PFSK-1 (cell line): ENCODE measurements at regions not wholly inside any gene's neighbourhood (a gene's known extent, or its start where the extent isn't known, plus 50 kb on each side); places are given as distances from the start of the nearest gene placed in this dataset.

Experiments
- POLR2AphosphoS5 ChIP-seq: IDR thresholded peaks from 2 replicates; pipeline ENCODE4 v1.6.1; 2012; ENCODE audit warnings: low read depth, mild to moderate bottlenecking, control low read depth, low read length, moderate library complexity
- TF ChIP-seq, protein P1 (sequence below), 2 experiments: IDR thresholded peaks; 2 replicates each; pipeline versions ENCODE4 v1.6.1 to v1.8.0; 2011 to 2012; ENCODE audit warnings: low read depth in 2 of 2, low read length in 2 of 2, control low read depth in 1 of 2, inconsistent platforms in 1 of 2, mild to moderate bottlenecking in 1 of 2, moderate library complexity in 1 of 2; ENCODE audit not compliant: insufficient read depth in 1 of 2

DNA sequence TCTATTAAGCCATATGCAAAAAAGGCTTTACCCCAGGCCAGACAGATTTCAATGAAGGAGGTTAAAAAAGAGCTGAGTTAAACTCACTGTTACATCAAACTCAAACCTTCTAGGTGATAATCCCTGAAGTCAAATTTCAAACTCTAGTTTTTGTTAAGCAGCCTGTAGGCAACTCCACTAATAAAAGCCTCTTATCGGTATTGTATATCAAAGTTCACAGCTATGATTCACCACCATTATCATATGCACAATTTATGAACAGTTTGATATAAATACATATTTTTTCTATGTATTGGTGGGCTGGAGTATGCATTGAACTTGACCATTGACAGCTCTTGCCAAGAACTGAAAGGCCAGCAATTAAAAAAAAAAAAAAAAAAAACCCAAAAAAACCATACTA lies 308.2 kb downstream of the BTBD3 start:
- TF ChIP-seq POLR2AphosphoS5 = no peak
- TF ChIP-seq, protein P1, sequence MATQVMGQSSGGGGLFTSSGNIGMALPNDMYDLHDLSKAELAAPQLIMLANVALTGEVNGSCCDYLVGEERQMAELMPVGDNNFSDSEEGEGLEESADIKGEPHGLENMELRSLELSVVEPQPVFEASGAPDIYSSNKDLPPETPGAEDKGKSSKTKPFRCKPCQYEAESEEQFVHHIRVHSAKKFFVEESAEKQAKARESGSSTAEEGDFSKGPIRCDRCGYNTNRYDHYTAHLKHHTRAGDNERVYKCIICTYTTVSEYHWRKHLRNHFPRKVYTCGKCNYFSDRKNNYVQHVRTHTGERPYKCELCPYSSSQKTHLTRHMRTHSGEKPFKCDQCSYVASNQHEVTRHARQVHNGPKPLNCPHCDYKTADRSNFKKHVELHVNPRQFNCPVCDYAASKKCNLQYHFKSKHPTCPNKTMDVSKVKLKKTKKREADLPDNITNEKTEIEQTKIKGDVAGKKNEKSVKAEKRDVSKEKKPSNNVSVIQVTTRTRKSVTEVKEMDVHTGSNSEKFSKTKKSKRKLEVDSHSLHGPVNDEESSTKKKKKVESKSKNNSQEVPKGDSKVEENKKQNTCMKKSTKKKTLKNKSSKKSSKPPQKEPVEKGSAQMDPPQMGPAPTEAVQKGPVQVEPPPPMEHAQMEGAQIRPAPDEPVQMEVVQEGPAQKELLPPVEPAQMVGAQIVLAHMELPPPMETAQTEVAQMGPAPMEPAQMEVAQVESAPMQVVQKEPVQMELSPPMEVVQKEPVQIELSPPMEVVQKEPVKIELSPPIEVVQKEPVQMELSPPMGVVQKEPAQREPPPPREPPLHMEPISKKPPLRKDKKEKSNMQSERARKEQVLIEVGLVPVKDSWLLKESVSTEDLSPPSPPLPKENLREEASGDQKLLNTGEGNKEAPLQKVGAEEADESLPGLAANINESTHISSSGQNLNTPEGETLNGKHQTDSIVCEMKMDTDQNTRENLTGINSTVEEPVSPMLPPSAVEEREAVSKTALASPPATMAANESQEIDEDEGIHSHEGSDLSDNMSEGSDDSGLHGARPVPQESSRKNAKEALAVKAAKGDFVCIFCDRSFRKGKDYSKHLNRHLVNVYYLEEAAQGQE (IDR thresholded peaks at IDR 0.05; ENCODE audit: insufficient read depth in 1 of 2, low read depth in 2 of 2, low read length in 2 of 2) = no peak
